Prostate gland (tissue), 2 donors: ENCODE measurements at regions not wholly inside any gene's neighbourhood (a gene's known extent, or its start where the extent isn't known, plus 50 kb on each side); places are given as distances from the start of the nearest gene placed in this dataset.

Experiments used
- POLR2A ChIP-seq: fragments of 450-650 bp; IDR thresholded peaks from one replicate; pipeline ENCODE4 v1.6.1; 2016; ENCODE audit warnings: antibody characterized with exemption, mild to moderate bottlenecking
- TF ChIP-seq, protein P1 (sequence below), 4 experiments: fragments of 200-600 bp in 2 of 4; fragments of 450-650 bp in 2 of 4; sonication (generic) in 2 of 4; IDR thresholded peaks; 1 replicate in 3 of 4; 2 replicates in 1 of 4; pipeline ENCODE4 v1.5.1; 2016 to 2019; ENCODE audit warnings: antibody characterized with exemption in 4 of 4, mild to moderate bottlenecking in 2 of 4, moderate library complexity in 2 of 4

GRCh38 chr5:62708481-62709325, 130.1 kb downstream of the LRRC70 start:
- TF ChIP-seq, protein P1, sequence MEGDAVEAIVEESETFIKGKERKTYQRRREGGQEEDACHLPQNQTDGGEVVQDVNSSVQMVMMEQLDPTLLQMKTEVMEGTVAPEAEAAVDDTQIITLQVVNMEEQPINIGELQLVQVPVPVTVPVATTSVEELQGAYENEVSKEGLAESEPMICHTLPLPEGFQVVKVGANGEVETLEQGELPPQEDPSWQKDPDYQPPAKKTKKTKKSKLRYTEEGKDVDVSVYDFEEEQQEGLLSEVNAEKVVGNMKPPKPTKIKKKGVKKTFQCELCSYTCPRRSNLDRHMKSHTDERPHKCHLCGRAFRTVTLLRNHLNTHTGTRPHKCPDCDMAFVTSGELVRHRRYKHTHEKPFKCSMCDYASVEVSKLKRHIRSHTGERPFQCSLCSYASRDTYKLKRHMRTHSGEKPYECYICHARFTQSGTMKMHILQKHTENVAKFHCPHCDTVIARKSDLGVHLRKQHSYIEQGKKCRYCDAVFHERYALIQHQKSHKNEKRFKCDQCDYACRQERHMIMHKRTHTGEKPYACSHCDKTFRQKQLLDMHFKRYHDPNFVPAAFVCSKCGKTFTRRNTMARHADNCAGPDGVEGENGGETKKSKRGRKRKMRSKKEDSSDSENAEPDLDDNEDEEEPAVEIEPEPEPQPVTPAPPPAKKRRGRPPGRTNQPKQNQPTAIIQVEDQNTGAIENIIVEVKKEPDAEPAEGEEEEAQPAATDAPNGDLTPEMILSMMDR (IDR thresholded peaks at IDR 0.05): no peak
- TF ChIP-seq POLR2A: no peak
